H1 (cell line): ENCODE measurements at regions not wholly inside any gene's neighbourhood (a gene's known extent, or its start where the extent isn't known, plus 50 kb on each side); places are given as distances from the start of the nearest gene placed in this dataset.

Experiments used
- CTCF ChIA-PET: fragments of 300-600 bp; sonication (Branson Sonifier 250); formaldehyde crosslinking; loops from one replicate; lab custom pipeline; 2021; ENCODE audit not compliant: partially characterized antibody; lab: Charles Lee
- POLR2A ChIA-PET: fragments of 300-600 bp; sonication (Branson Sonifier 250); formaldehyde crosslinking; loops from one replicate; lab custom pipeline; 2021; ENCODE audit warnings: inconsistent platforms; ENCODE audit not compliant: partially characterized antibody; lab: Charles Lee
- DNase-seq, 2 experiments: peaks; one replicate each; pipeline versions ENCODE4 v3.0.0 to v3.0.0-alpha.2; 2010 to 2022; ENCODE audit warnings: low spot score in 2 of 2, low read depth in 1 of 2, mixed read lengths in 1 of 2
- FAIRE-seq: peaks from 2 replicates; lab custom pipeline; 2011; peaks lifted over from hg19 to GRCh38; lab: Jason Lieb, UNC
- H2AFZ ChIP-seq: 2 replicates; pipeline ENCODE4 v1.8.1; 2012; ENCODE audit warnings: low read length, inconsistent platforms
- H2AK5ac ChIP-seq: 2 replicates; pipeline ENCODE4 v1.6.1; 2013; ENCODE audit warnings: low read depth, low read length
- H2BK120ac ChIP-seq: replicated peaks from 2 replicates; pipeline ENCODE3; 2013; ENCODE audit warnings: low read depth, low read length, inconsistent platforms
- H2BK12ac ChIP-seq: 2 replicates; pipeline ENCODE4 v1.6.1; 2013; ENCODE audit warnings: low read depth, low read length
- H2BK15ac ChIP-seq: 2 replicates; pipeline ENCODE4 v1.6.1; 2013; ENCODE audit warnings: low read length
- H2BK20ac ChIP-seq: 2 replicates; pipeline ENCODE4 v1.6.1; 2013; ENCODE audit warnings: low read length
- H2BK5ac ChIP-seq: 2 replicates; pipeline ENCODE4 v1.6.1; 2013; ENCODE audit warnings: low read depth, low read length
- H3K14ac ChIP-seq: 2 replicates; pipeline ENCODE4 v1.6.1; 2013; ENCODE audit warnings: inconsistent platforms; ENCODE audit not compliant: insufficient read length
- H3K18ac ChIP-seq: 2 replicates; pipeline ENCODE4 v1.6.1; 2013; ENCODE audit warnings: low read length; ENCODE audit errors: extremely low read depth
- H3K23ac ChIP-seq: 2 replicates; pipeline ENCODE4 v1.6.1; 2013; ENCODE audit warnings: inconsistent platforms; ENCODE audit not compliant: insufficient read length
- H3K23me2 ChIP-seq: 2 replicates; pipeline ENCODE4 v1.6.1; 2013; ENCODE audit warnings: low read depth, low read length
- H3K27ac ChIP-seq: 2 replicates; pipeline ENCODE4 v1.6.1; 2011; ENCODE audit warnings: low read depth, low read length, inconsistent platforms
- H3K27me3 ChIP-seq, 4 experiments: replicated peaks in 1 of 4; 1 replicate in 1 of 4; 2 replicates in 3 of 4; pipeline versions ENCODE4 v1.6.1 to v1.8.1; 2011 to 2013; ENCODE audit warnings: low read length in 3 of 4, mild to moderate bottlenecking in 3 of 4, inconsistent platforms in 2 of 4, mixed read lengths in 2 of 4, moderate library complexity in 1 of 4; ENCODE audit not compliant: control insufficient read depth in 3 of 4, insufficient read depth in 3 of 4; ENCODE audit errors: extremely low read depth in 1 of 4
- H3K36me3 ChIP-seq, 4 experiments: 2 replicates each; pipeline versions ENCODE4 v1.6.1 to v1.8.1; 2011 to 2013; ENCODE audit warnings: mild to moderate bottlenecking in 4 of 4, low read length in 3 of 4, moderate library complexity in 2 of 4, control low read depth in 1 of 4, inconsistent platforms in 1 of 4; ENCODE audit not compliant: insufficient read depth in 4 of 4, control insufficient read depth in 2 of 4
- H3K4ac ChIP-seq: replicated peaks from 2 replicates; pipeline ENCODE3; 2013; ENCODE audit warnings: low read length, low read depth, mixed read lengths, inconsistent platforms; ENCODE audit not compliant: insufficient read length
- H3K4me1 ChIP-seq, 4 experiments: replicated peaks in 1 of 4; 1 replicate in 1 of 4; 2 replicates in 3 of 4; pipeline versions ENCODE4 v1.6.1 to v1.8.1; 2011 to 2013; ENCODE audit warnings: low read length in 3 of 4, inconsistent platforms in 2 of 4, mixed read lengths in 1 of 4; ENCODE audit not compliant: insufficient read depth in 4 of 4, control insufficient read depth in 3 of 4
- H3K4me2 ChIP-seq, 2 experiments: 2 replicates each; pipeline versions ENCODE4 v1.6.1 to v1.8.1; 2011 to 2013; ENCODE audit warnings: low read depth in 2 of 2, low read length in 2 of 2, control low read depth in 1 of 2, inconsistent platforms in 1 of 2, mild to moderate bottlenecking in 1 of 2; ENCODE audit not compliant: insufficient read depth in 1 of 2
- H3K4me3 ChIP-seq, 4 experiments: fragments of 200-600, 300-600 bp in 1 of 4; sonication (generic), shearing (Covaris generic), sonication (Bioruptor Twin) in 1 of 4; 2 replicates each; pipeline versions ENCODE4 v1.5.1 to v1.8.1; 2011 to 2016; ENCODE audit warnings: low read length in 4 of 4, low read depth in 3 of 4, control low read depth in 2 of 4, inconsistent platforms in 2 of 4, mild to moderate bottlenecking in 2 of 4, mixed read lengths in 1 of 4, moderate library complexity in 1 of 4; ENCODE audit not compliant: insufficient read depth in 2 of 4; ENCODE audit errors: extremely low read depth in 1 of 4
- H3K56ac ChIP-seq: replicated peaks from 2 replicates; pipeline ENCODE3; 2013; ENCODE audit warnings: low read depth, mild to moderate bottlenecking, mixed read lengths, low read length, inconsistent platforms; ENCODE audit not compliant: insufficient read length
- H3K79me1 ChIP-seq: 2 replicates; pipeline ENCODE4 v1.6.1; 2013; ENCODE audit warnings: low read depth, low read length, control low read depth
- H3K79me2 ChIP-seq, 2 experiments: 2 replicates each; pipeline versions ENCODE4 v1.6.1 to v1.8.1; 2012 to 2013; ENCODE audit warnings: low read length in 2 of 2, mild to moderate bottlenecking in 2 of 2, inconsistent platforms in 1 of 2; ENCODE audit not compliant: insufficient read depth in 2 of 2, control insufficient read depth in 1 of 2
- H3K9ac ChIP-seq, 4 experiments: replicated peaks in 1 of 4; 1 replicate in 1 of 4; 2 replicates in 3 of 4; pipeline versions ENCODE4 v1.6.1 to v1.8.1; 2011 to 2013; ENCODE audit warnings: low read depth in 3 of 4, low read length in 3 of 4, control low read depth in 2 of 4, mild to moderate bottlenecking in 2 of 4, moderate library complexity in 2 of 4, inconsistent platforms in 1 of 4; ENCODE audit errors: extremely low read depth in 1 of 4
- H3K9me3 ChIP-seq, 2 experiments: 2 replicates each; pipeline versions ENCODE4 v1.6.1 to v1.8.1; 2012 to 2013; ENCODE audit warnings: mild to moderate bottlenecking in 2 of 2, moderate library complexity in 2 of 2, control low read depth in 1 of 2, inconsistent platforms in 1 of 2, low read depth in 1 of 2, low read length in 1 of 2, mixed read lengths in 1 of 2; ENCODE audit not compliant: insufficient read depth in 2 of 2
- H4K20me1 ChIP-seq, 2 experiments: replicated peaks in 1 of 2; 2 replicates each; pipeline versions ENCODE3 to v1.8.1; 2011 to 2013; ENCODE audit warnings: inconsistent platforms in 2 of 2, low read length in 2 of 2, mild to moderate bottlenecking in 1 of 2; ENCODE audit not compliant: insufficient read depth in 2 of 2, control insufficient read depth in 1 of 2
- H4K5ac ChIP-seq: 2 replicates; pipeline ENCODE4 v1.6.1; 2013; ENCODE audit warnings: low read length, low read depth, mixed read lengths, inconsistent platforms; ENCODE audit not compliant: insufficient read length
- H4K8ac ChIP-seq: 2 replicates; pipeline ENCODE4 v1.8.0; 2013; ENCODE audit warnings: mild to moderate bottlenecking, moderate library complexity, low read length, inconsistent platforms; ENCODE audit not compliant: insufficient read depth; ENCODE audit errors: extremely low read depth
- H4K91ac ChIP-seq: replicated peaks from 2 replicates; pipeline ENCODE3; 2013; ENCODE audit warnings: low read length, mixed read lengths, inconsistent platforms; ENCODE audit not compliant: insufficient read length
- BRCA1 ChIP-seq: IDR thresholded peaks from 2 replicates; pipeline ENCODE4 v1.6.1; 2012; ENCODE audit warnings: low read depth, low read length, improper control_type of control experiment
- CHD2 ChIP-seq: IDR thresholded peaks from 2 replicates; pipeline ENCODE4 v1.6.1; 2012; ENCODE audit warnings: low read length, improper control_type of control experiment
- CREB1 ChIP-seq: IDR thresholded peaks from 2 replicates; pipeline ENCODE4 v1.6.1; 2012; ENCODE audit warnings: inconsistent platforms
- CTBP2 ChIP-seq: IDR thresholded peaks from 2 replicates; pipeline ENCODE4 v1.7.0; 2011; ENCODE audit warnings: borderline replicate concordance, mild to moderate bottlenecking, moderate library complexity, mixed read lengths, low read length; ENCODE audit not compliant: insufficient read depth, insufficient read length
- POU5F1 ChIP-seq: IDR thresholded peaks from 2 replicates; pipeline ENCODE4 v1.6.1; 2011; ENCODE audit warnings: low read depth, mild to moderate bottlenecking, low read length, moderate library complexity
- RBBP5 ChIP-seq: IDR thresholded peaks from 2 replicates; pipeline ENCODE4 v1.7.1; 2012; ENCODE audit warnings: low read depth, mild to moderate bottlenecking, inconsistent platforms, low read length, moderate library complexity, borderline replicate concordance
- RFX5 ChIP-seq: IDR thresholded peaks from 2 replicates; pipeline ENCODE4 v1.6.1; 2011; ENCODE audit warnings: low read depth, low read length, improper control_type of control experiment, borderline replicate concordance
- RXRA ChIP-seq: IDR thresholded peaks from 2 replicates; pipeline ENCODE4 v1.6.1; 2011; ENCODE audit warnings: low read depth, mild to moderate bottlenecking, low read length, moderate library complexity; ENCODE audit not compliant: insufficient read depth
- SAP30 ChIP-seq: fragments of 300-600 bp; sonication (generic); IDR thresholded peaks from 2 replicates; pipeline ENCODE4 v1.7.1; 2012; ENCODE audit warnings: low read length, moderate library complexity, mild to moderate bottlenecking, inconsistent platforms; ENCODE audit not compliant: insufficient read depth, insufficient replicate concordance
- SIN3A ChIP-seq, 2 experiments: IDR thresholded peaks in 1 of 2; conservative IDR thresholded peaks in 1 of 2; 2 replicates each; pipeline ENCODE4 v1.6.1; 2011 to 2012; ENCODE audit warnings: low read length in 2 of 2, improper control_type of control experiment in 1 of 2, low read depth in 1 of 2, mild to moderate bottlenecking in 1 of 2
- SIX5 ChIP-seq: IDR thresholded peaks from 2 replicates; pipeline ENCODE4 v1.6.1; 2011; ENCODE audit warnings: mild to moderate bottlenecking, low read depth, low read length
- SP2 ChIP-seq: IDR thresholded peaks from 2 replicates; pipeline ENCODE4 v1.6.1; 2012; ENCODE audit warnings: mild to moderate bottlenecking, low read length, inconsistent platforms
- SRF ChIP-seq: IDR thresholded peaks from 2 replicates; pipeline ENCODE4 v1.6.1; 2011; ENCODE audit warnings: mild to moderate bottlenecking, low read depth, low read length, moderate library complexity
- SUZ12 ChIP-seq: fragments of 200-600 bp; sonication (generic); IDR thresholded peaks from 2 replicates; pipeline ENCODE4 v1.6.1; 2012; ENCODE audit warnings: mild to moderate bottlenecking, inconsistent platforms, low read length, moderate library complexity, mixed read lengths
- TAF1 ChIP-seq: IDR thresholded peaks from 2 replicates; pipeline ENCODE4 v1.6.1; 2011; ENCODE audit warnings: mild to moderate bottlenecking, low read depth, low read length
- TAF7 ChIP-seq: optimal IDR thresholded peaks from 2 replicates; pipeline ENCODE3; 2011; ENCODE audit warnings: low read depth, mild to moderate bottlenecking, inconsistent platforms, low read length, moderate library complexity, borderline replicate concordance
- whole genome bisulfite sequencing, 2 experiments: shearing (Covaris generic) in 1 of 2; methylation state at CpG; one replicate each; pipeline versions ENCODE4 v1.1.6 to v1.1.7; 2013 to 2015; ENCODE audit warnings: low lambda C conversion rate in 2 of 2, mixed read lengths in 2 of 2, inconsistent platforms in 1 of 2, low coverage in 1 of 2, missing lambda C conversion rate in 1 of 2; ENCODE audit not compliant: insufficient replicate concordance in 2 of 2, insufficient coverage in 1 of 2, insufficient read length in 1 of 2; ENCODE audit errors: extremely low coverage in 1 of 2, missing lambda C conversion rate in 1 of 2; 5-methylcytosine and 5-hydroxymethylcytosine counted together

GRCh38 chr13:90708128-90708527, 639.4 kb upstream of the MIR17HG start:
- FAIRE-seq (no peak), DNase-seq (no peak)
- no peaks in the 10 kb centered on the region for H4K20me1 ChIP-seq
- 91% methylated on average over 1 of the region's 1 CpG; no CpG with 5 or more reads in 1 of the 2 experiments for WGBS, 2 experiments
- no peaks in the 10 kb centered on the region for H3K23me2 ChIP-seq
- no peaks in the 10 kb centered on the region for H3K79me2 ChIP-seq
- no peaks in the 10 kb centered on the region for H3K79me1 ChIP-seq
- no peak overlapping the region for H4K91ac ChIP-seq
- no peaks in the 10 kb centered on the region for H3K36me3 ChIP-seq
- H3K23ac ChIP-seq = no peak overlapping the region
- H3K27me3 ChIP-seq = no peaks in the 10 kb centered on the region
- H2BK5ac ChIP-seq = no peak overlapping the region
- H3K4me1 ChIP-seq = no peaks in the 10 kb centered on the region
- no peak overlapping the region for H2AK5ac ChIP-seq
- no peak overlapping the region for H4K8ac ChIP-seq
- no peak overlapping the region for H2BK15ac ChIP-seq
- no peak overlapping the region for H3K9ac ChIP-seq
- H3K56ac ChIP-seq = no peak overlapping the region
- no peak overlapping the region for H2BK120ac ChIP-seq
- no peak overlapping the region for H2AFZ ChIP-seq
- no peak overlapping the region for H2BK20ac ChIP-seq
- ChIA-PET CTCF (no interaction called here), POLR2A (no interaction called here)
- no peaks in the 10 kb centered on the region; a peak in 1 of 4 replicates for H3K9me3 ChIP-seq
- H3K4me2 ChIP-seq = no peak overlapping the region
- H3K18ac ChIP-seq = no peak overlapping the region
- no peak overlapping the region for H3K4me3 ChIP-seq
- H3K4ac ChIP-seq = no peak overlapping the region
- no peak overlapping the region for H3K27ac ChIP-seq
- no peak overlapping the region for H2BK12ac ChIP-seq
- H4K5ac ChIP-seq = no peak overlapping the region
- H3K14ac ChIP-seq = no peak overlapping the region
- TF ChIP-seq CHD2 (no peak), SAP30 (no peak), SIX5 (no peak), CTBP2 (no peak), SUZ12 (no peak), RFX5 (no peak), SRF (no peak), RXRA (no peak), CREB1 (no peak), SIN3A (conservative IDR thresholded peaks at IDR 0.05 in 1 of 2, IDR thresholded peaks at IDR 0.05 in 1 of 2; ENCODE audit: low read depth in 1 of 2, low read length in 2 of 2) (no peak), TAF1 (no peak), BRCA1 (no peak), POU5F1 (no peak), RBBP5 (no peak), SP2 (no peak), TAF7 (no peak)
